ENCODE measurements at regions not wholly inside any gene's neighbourhood (a gene's known extent, or its start where the extent isn't known, plus 50 kb on each side); places are given as distances from the start of the nearest gene placed in this dataset.

DNA sequence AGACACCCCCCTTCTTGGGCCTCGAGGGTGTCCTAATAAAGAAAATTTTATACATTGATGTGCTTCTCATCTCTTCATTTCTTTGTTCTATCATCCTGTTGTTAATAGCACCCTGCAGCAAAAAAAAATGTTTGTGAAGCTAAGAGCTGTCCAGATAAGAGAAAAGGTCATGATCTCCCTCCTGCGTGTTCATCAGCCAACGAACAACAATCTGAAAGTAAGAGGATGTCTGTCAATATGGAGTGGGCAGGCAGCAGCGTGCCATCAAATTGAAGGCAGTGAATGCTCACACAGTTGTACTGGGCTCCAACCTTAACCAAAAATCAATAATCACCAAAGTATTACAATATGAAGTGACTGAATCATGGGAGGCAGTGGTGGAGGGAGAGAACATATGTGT is 418.6 kb upstream of the ONECUT1 start:
- ATAC-seq (no peak), DNase-seq (no peak)
- TF ChIP-seq CTCF (IDR thresholded peaks at IDR 0.05) = no peak
- H3K4me3 ChIP-seq = no peak overlapping the region
- H3K27me3 ChIP-seq (ENCODE audit: insufficient read depth in 3 of 3, low read length in 2 of 3) = peaks cover 0 to 3% (median 0%) of the 10 kb centered on the region in 3 donors
- H3K36me3 ChIP-seq (ENCODE audit: insufficient read depth in 1 of 2, low read depth in 1 of 2) = no peaks in the 10 kb centered on the region
- 62 to 75% (median 64%) methylated on average over 4 of the region's 4 CpGs for WGBS, 3 donors
- no peaks in the 10 kb centered on the region for H3K9me3 ChIP-seq
- intact Hi-C loops (cut with DNase I) = no loop called here
- peaks cover 11% of the 10 kb centered on the region for H3K4me1 ChIP-seq
- H3K27ac ChIP-seq = no peak overlapping the region

DNA sequence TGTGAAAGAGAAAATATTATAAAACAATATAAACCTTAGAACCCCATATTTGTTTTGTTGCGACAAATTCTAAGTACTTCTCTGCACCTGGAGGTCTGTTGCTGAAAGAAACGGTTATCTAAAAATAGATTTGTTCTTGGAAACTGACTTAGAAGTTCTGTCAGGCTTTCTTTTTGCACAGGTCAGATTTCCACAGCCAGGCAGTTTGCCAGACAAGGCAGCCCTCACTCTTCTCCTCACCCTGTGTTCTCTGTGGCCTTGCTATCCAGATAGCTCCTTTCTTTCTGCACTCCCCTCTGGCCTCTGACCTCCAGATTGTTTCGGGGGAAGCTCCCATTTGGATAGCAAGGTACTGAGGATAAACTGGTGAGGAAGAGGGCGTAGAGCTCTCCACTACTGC is 413.3 kb upstream of the ONECUT1 start:
- Histone ChIP-seq H3K4me3 (no peak overlapping the region), H3K27ac (no peak overlapping the region), H3K4me1 (peaks cover 21% of the 10 kb centered on the region), H3K36me3 (ENCODE audit: insufficient read depth in 1 of 2, low read depth in 1 of 2) (no peaks in the 10 kb centered on the region), H3K9me3 (no peaks in the 10 kb centered on the region), H3K27me3 (ENCODE audit: insufficient read depth in 3 of 3, low read length in 2 of 3) (no peaks in the 10 kb centered on the region)
- ATAC-seq = peak; percentile 85 to 99 (median 92)
- intact Hi-C loops (cut with DNase I) = no loop called here
- peak; percentile 45 to 80 for DNase-seq
- TF ChIP-seq CTCF (IDR thresholded peaks at IDR 0.05) = no peak
- 24 to 47% (median 24%) methylated on average over 4 of the region's 4 CpGs for WGBS, 3 donors

DNA sequence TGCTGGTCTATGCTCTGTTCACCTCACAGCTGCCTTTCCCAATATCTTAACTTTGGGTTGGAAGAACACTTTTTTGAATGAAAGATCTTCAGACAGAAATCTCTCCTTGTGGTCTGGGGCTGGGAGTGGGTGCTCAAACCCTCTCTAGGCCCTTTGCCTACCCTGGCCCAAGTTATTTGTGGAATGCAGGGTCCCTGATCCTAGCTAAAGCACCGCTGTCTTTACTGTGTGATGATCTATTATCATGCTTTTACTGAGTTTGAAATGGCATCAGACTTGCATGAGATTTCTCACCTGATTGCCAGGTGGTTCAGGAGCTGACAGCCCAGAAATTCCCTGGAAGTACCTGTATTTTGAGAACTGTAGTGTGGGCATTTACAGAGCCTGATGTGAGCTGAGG is 412.7 kb upstream of the ONECUT1 start:
- H3K4me3 ChIP-seq = no peak overlapping the region
- H3K9me3 ChIP-seq = no peaks in the 10 kb centered on the region
- no peak for TF ChIP-seq CTCF (IDR thresholded peaks at IDR 0.05)
- H3K27me3 ChIP-seq (ENCODE audit: insufficient read depth in 3 of 3, low read length in 2 of 3) = no peaks in the 10 kb centered on the region
- H3K27ac ChIP-seq = no peak overlapping the region
- WGBS, 3 donors = 52 to 71% (median 55%) methylated on average over 1 of the region's 1 CpG
- intact Hi-C loops (cut with DNase I) = no loop called here
- H3K4me1 ChIP-seq = peaks cover 21% of the 10 kb centered on the region
- H3K36me3 ChIP-seq (ENCODE audit: insufficient read depth in 1 of 2, low read depth in 1 of 2) = no peaks in the 10 kb centered on the region
- ATAC-seq (peak in 2 of 4 donors; percentile 4 to 16), DNase-seq (no peak)

- peak; percentile 72 to 92 (median 82) for ATAC-seq
- TF ChIP-seq CTCF (IDR thresholded peaks at IDR 0.05) = peak; percentile 85
- peak; percentile 41 to 73 for DNase-seq
- Histone ChIP-seq H3K9me3 (no peaks in the 10 kb centered on the region), H3K4me3 (peak overlapping the region; percentile 48), H3K4me1 (peaks cover 3% of the 10 kb centered on the region), H3K27ac (no peak overlapping the region), H3K36me3 (ENCODE audit: insufficient read depth in 1 of 2, low read depth in 1 of 2) (no peaks in the 10 kb centered on the region), H3K27me3 (ENCODE audit: insufficient read depth in 3 of 3, low read length in 2 of 3) (no peaks in the 10 kb centered on the region)
- 3 to 4% (median 3%) methylated on average over 23 of the region's 23 CpGs for WGBS, 3 donors
- intact Hi-C loops (cut with DNase I) = loop anchor here (5.0 to 10.0 kb wide), 2 partner anchors 413 to 415 kb away; no protein-coding TSS in a partner anchor
Observed at GRCh38 chr15:53197426-53197839, 407.3 kb upstream of the ONECUT1 start.

- ATAC-seq (no peak), DNase-seq (no peak)
- no peak for TF ChIP-seq CTCF (IDR thresholded peaks at IDR 0.05)
- peak overlapping the region; percentile 48 for H3K4me3 ChIP-seq
- WGBS, 3 donors = 47 to 50% (median 50%) methylated on average over 11 of the region's 11 CpGs
- intact Hi-C loops (cut with DNase I) = loop anchor here (5.0 to 10.0 kb wide), 2 partner anchors 412 to 414 kb away; no protein-coding TSS in a partner anchor
- no peak overlapping the region for H3K27ac ChIP-seq
- H3K36me3 ChIP-seq (ENCODE audit: insufficient read depth in 1 of 2, low read depth in 1 of 2) = no peaks in the 10 kb centered on the region
- peaks cover 3% of the 10 kb centered on the region for H3K4me1 ChIP-seq
- no peaks in the 10 kb centered on the region for H3K9me3 ChIP-seq
- H3K27me3 ChIP-seq (ENCODE audit: insufficient read depth in 3 of 3, low read length in 2 of 3) = no peaks in the 10 kb centered on the region
Observed at GRCh38 chr15:53196788-53197187, 406.7 kb upstream of the ONECUT1 start.

All from psoas muscle (tissue), 7 donors.